H9 (cell line): ENCODE measurements at regions not wholly inside any gene's neighbourhood (a gene's known extent, or its start where the extent isn't known, plus 50 kb on each side); places are given as distances from the start of the nearest gene placed in this dataset.
A peak's percentile ranks its signal among the peaks of the same experiment; 100 is the strongest.
"Not testable (repeated sequence)": the region's sequence is repeated elsewhere in the genome, so short reads cannot be mapped to it uniquely, and the experiment has no call there.

Experiments used
- DNase-seq: peaks from one replicate; pipeline ENCODE4 v3.0.0-alpha.2; 2017
- H2AFZ ChIP-seq: one replicate; pipeline ENCODE4 v1.6.1; 2013; ENCODE audit warnings: mild to moderate bottlenecking, low read length, control low read depth, moderate library complexity
- H2AK5ac ChIP-seq: 2 replicates; pipeline ENCODE4 v1.6.1; 2013; ENCODE audit warnings: low read length, control low read depth, mixed read lengths; ENCODE audit not compliant: insufficient read length
- H2BK120ac ChIP-seq: one replicate; pipeline ENCODE4 v1.6.1; 2013; ENCODE audit warnings: low read depth, mild to moderate bottlenecking, low read length, control low read depth, inconsistent platforms; ENCODE audit not compliant: poor library complexity, severe bottlenecking
- H2BK12ac ChIP-seq: 2 replicates; pipeline ENCODE4 v1.6.1; 2013; ENCODE audit warnings: low read length, control low read depth, mixed read lengths, low read depth; ENCODE audit not compliant: insufficient read length
- H2BK15ac ChIP-seq: 2 replicates; pipeline ENCODE4 v1.6.1; 2013; ENCODE audit warnings: low read depth, low read length, control low read depth
- H2BK20ac ChIP-seq: one replicate; pipeline ENCODE4 v1.6.1; 2013; ENCODE audit warnings: low read depth, mild to moderate bottlenecking, low read length, control low read depth, inconsistent platforms; ENCODE audit not compliant: poor library complexity, severe bottlenecking
- H2BK5ac ChIP-seq: 2 replicates; pipeline ENCODE4 v1.6.1; 2013; ENCODE audit warnings: low read length, control low read depth, mixed read lengths; ENCODE audit not compliant: insufficient read length
- H3K14ac ChIP-seq: 2 replicates; pipeline ENCODE4 v1.6.1; 2013; ENCODE audit warnings: low read length, control low read depth; ENCODE audit not compliant: insufficient read depth
- H3K18ac ChIP-seq: 2 replicates; pipeline ENCODE4 v1.6.1; 2013; ENCODE audit warnings: low read depth, mild to moderate bottlenecking, mixed read lengths, low read length, control low read depth; ENCODE audit not compliant: insufficient read length
- H3K23ac ChIP-seq: 2 replicates; pipeline ENCODE4 v1.6.1; 2013; ENCODE audit warnings: low read length, control low read depth, mixed read lengths, low read depth; ENCODE audit not compliant: insufficient read length
- H3K23me2 ChIP-seq: 2 replicates; pipeline ENCODE4 v1.6.1; 2013; ENCODE audit warnings: low read depth, mild to moderate bottlenecking, mixed read lengths, low read length, control low read depth; ENCODE audit not compliant: insufficient read length, poor library complexity, severe bottlenecking
- H3K27ac ChIP-seq: 2 replicates; pipeline ENCODE4 v1.5.1; 2013; ENCODE audit warnings: low read length, control low read depth, mixed read lengths, low read depth; ENCODE audit not compliant: insufficient read length
- H3K27me3 ChIP-seq: 2 replicates; pipeline ENCODE4 v1.6.1; 2013; ENCODE audit warnings: low read length, control low read depth, inconsistent platforms; ENCODE audit not compliant: insufficient read depth
- H3K4ac ChIP-seq: 2 replicates; pipeline ENCODE4 v1.6.1; 2013; ENCODE audit warnings: low read depth, mild to moderate bottlenecking, control low read depth, inconsistent platforms, low read length, moderate library complexity
- H3K4me1 ChIP-seq: 2 replicates; pipeline ENCODE4 v1.6.1; 2013; ENCODE audit warnings: low read length, control low read depth, inconsistent platforms; ENCODE audit not compliant: insufficient read depth
- H3K4me2 ChIP-seq: 2 replicates; pipeline ENCODE4 v1.6.1; 2013; ENCODE audit warnings: low read length, control low read depth, mixed read lengths; ENCODE audit not compliant: insufficient read length, insufficient read depth
- H3K56ac ChIP-seq: 2 replicates; pipeline ENCODE4 v1.6.1; 2013; ENCODE audit warnings: low read depth, mild to moderate bottlenecking, mixed read lengths, low read length, control low read depth; ENCODE audit not compliant: insufficient read length
- H3K79me1 ChIP-seq: 2 replicates; pipeline ENCODE4 v1.6.1; 2013; ENCODE audit warnings: low read depth, mild to moderate bottlenecking, moderate library complexity, low read length, control low read depth, inconsistent platforms; ENCODE audit not compliant: insufficient read depth, poor library complexity, severe bottlenecking
- H3K79me2 ChIP-seq: 2 replicates; pipeline ENCODE4 v1.6.1; 2013; ENCODE audit warnings: low read length, control low read depth, inconsistent platforms; ENCODE audit not compliant: insufficient read depth
- H3K9ac ChIP-seq: 2 replicates; pipeline ENCODE4 v1.6.1; 2013; ENCODE audit warnings: low read length, control low read depth, mixed read lengths; ENCODE audit not compliant: insufficient read length; ENCODE audit errors: extremely low read depth
- H3K9me3 ChIP-seq: one replicate; pipeline ENCODE4 v1.6.1; 2013; ENCODE audit warnings: low read depth, low read length, inconsistent platforms; ENCODE audit not compliant: control insufficient read depth
- H3T11ph ChIP-seq: one replicate; pipeline ENCODE4 v1.6.1; 2013; ENCODE audit warnings: mild to moderate bottlenecking, low read length, control low read depth, inconsistent platforms
- H4K20me1 ChIP-seq: one replicate; pipeline ENCODE4 v1.6.1; 2013; ENCODE audit not compliant: control insufficient read depth, insufficient read length, insufficient read depth
- H4K5ac ChIP-seq: 2 replicates; pipeline ENCODE4 v1.6.1; 2013; ENCODE audit warnings: low read depth, mild to moderate bottlenecking, mixed read lengths, low read length, control low read depth; ENCODE audit not compliant: insufficient read length
- H4K8ac ChIP-seq: replicated peaks from 2 replicates; pipeline ENCODE4 v1.6.1; 2013; ENCODE audit warnings: low read length, control low read depth, mixed read lengths, low read depth; ENCODE audit not compliant: insufficient read length
- H4K91ac ChIP-seq: 2 replicates; pipeline ENCODE4 v1.6.1; 2013; ENCODE audit warnings: low read depth, mild to moderate bottlenecking, moderate library complexity, mixed read lengths, low read length, control low read depth; ENCODE audit not compliant: insufficient read length
- H3K27ac Mint-ChIP-seq, 3 experiments: 2 replicates in 2 of 3; 3 replicates in 1 of 3; pipeline ENCODE4 v1.8.0; 2020 to 2021; ENCODE audit warnings: mixed read lengths in 3 of 3, mild to moderate bottlenecking in 1 of 3, moderate library complexity in 1 of 3
- H3K27me3 Mint-ChIP-seq: 2 replicates; pipeline ENCODE4 v1.8.0; 2021; ENCODE audit warnings: low read depth, mild to moderate bottlenecking, moderate library complexity, mixed read lengths
- H3K36me3 Mint-ChIP-seq, 3 experiments: 2 replicates in 2 of 3; 3 replicates in 1 of 3; pipeline ENCODE4 v1.8.0; 2020 to 2021; ENCODE audit warnings: low read depth in 3 of 3, mixed read lengths in 3 of 3; ENCODE audit not compliant: insufficient read depth in 1 of 3
- H3K4me1 Mint-ChIP-seq, 2 experiments: 2 replicates each; pipeline ENCODE4 v1.8.0; 2020; ENCODE audit warnings: mixed read lengths in 2 of 2
- H3K4me3 Mint-ChIP-seq, 2 experiments: 2 replicates in 1 of 2; 3 replicates in 1 of 2; pipeline ENCODE4 v1.8.0; 2020 to 2021; ENCODE audit warnings: mild to moderate bottlenecking in 2 of 2, mixed read lengths in 2 of 2, moderate library complexity in 1 of 2
- H3K9me3 Mint-ChIP-seq, 2 experiments: 2 replicates in 1 of 2; 3 replicates in 1 of 2; pipeline ENCODE4 v1.8.0; 2020; ENCODE audit warnings: mild to moderate bottlenecking in 2 of 2, mixed read lengths in 2 of 2, moderate library complexity in 1 of 2
- WGBS: extraction: QIAGEN DNeasy Blood & Tissue Kit; methylation state at CpG from one replicate; pipeline ENCODE4 v1.1.7; 2013; ENCODE audit warnings: missing lambda C conversion rate, low lambda C conversion rate, mixed read lengths; ENCODE audit not compliant: insufficient read length; ENCODE audit errors: extremely low coverage; 5-methylcytosine and 5-hydroxymethylcytosine counted together
- TF ChIP-seq, protein P1 (sequence below): fragments of 200-600 bp; sonication (generic); conservative IDR thresholded peaks from 3 replicates; pipeline ENCODE4 v1.8.0; 2021; ENCODE audit warnings: antibody characterized with exemption, mild to moderate bottlenecking

DNA sequence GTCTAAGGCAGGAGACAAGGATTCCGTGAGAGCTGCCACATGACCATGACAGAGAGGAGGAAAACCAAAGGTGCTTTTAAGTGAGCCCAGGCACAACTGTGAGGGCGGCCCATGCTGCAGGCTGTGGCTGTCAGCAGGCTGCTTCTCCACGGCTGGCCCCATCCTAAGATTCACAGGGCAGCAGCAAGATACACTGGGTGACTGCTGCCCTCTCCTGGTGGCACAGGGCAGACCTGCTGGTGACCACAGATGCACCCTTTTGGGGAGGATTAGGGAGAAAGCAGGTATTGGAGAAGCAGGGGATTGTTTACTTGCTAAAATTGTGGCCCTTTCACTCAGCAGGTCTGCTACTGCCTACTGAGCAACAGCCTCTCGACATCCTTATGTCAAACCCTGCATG is 125.4 kb upstream of the ALDH3B2 start:
- H3K27ac ChIP-seq, H4K91ac ChIP-seq, H3K9me3 Mint-ChIP-seq, H3K18ac ChIP-seq, H3K79me1 ChIP-seq, H4K20me1 ChIP-seq, DNase-seq, H3K79me2 ChIP-seq, H3K27me3 ChIP-seq, H4K5ac ChIP-seq, H3K4me2 ChIP-seq, H3K14ac ChIP-seq, H3K9ac ChIP-seq, H2AK5ac ChIP-seq, H4K8ac ChIP-seq, H3K4ac ChIP-seq, H2AFZ ChIP-seq, H2BK20ac ChIP-seq, H2BK5ac ChIP-seq, H3K27me3 Mint-ChIP-seq, H3K23me2 ChIP-seq, H3K9me3 ChIP-seq, H2BK120ac ChIP-seq, H3K27ac Mint-ChIP-seq, H3K4me1 ChIP-seq, H3T11ph ChIP-seq, H3K56ac ChIP-seq, H2BK15ac ChIP-seq, H2BK12ac ChIP-seq, H3K36me3 Mint-ChIP-seq, H3K23ac ChIP-seq: not testable (repeated sequence)
- TF ChIP-seq, protein P1, sequence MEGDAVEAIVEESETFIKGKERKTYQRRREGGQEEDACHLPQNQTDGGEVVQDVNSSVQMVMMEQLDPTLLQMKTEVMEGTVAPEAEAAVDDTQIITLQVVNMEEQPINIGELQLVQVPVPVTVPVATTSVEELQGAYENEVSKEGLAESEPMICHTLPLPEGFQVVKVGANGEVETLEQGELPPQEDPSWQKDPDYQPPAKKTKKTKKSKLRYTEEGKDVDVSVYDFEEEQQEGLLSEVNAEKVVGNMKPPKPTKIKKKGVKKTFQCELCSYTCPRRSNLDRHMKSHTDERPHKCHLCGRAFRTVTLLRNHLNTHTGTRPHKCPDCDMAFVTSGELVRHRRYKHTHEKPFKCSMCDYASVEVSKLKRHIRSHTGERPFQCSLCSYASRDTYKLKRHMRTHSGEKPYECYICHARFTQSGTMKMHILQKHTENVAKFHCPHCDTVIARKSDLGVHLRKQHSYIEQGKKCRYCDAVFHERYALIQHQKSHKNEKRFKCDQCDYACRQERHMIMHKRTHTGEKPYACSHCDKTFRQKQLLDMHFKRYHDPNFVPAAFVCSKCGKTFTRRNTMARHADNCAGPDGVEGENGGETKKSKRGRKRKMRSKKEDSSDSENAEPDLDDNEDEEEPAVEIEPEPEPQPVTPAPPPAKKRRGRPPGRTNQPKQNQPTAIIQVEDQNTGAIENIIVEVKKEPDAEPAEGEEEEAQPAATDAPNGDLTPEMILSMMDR = peak; percentile 69
- peaks cover 20 to 25% of the 10 kb centered on the region in 2 experiments for H3K4me1 Mint-ChIP-seq
- no CpG with 5 or more reads among the region's 4 CpGs for WGBS
- peak overlapping the region in 1 of 2 experiments; percentile 47; a peak in 1 of 5 replicates for H3K4me3 Mint-ChIP-seq

DNA sequence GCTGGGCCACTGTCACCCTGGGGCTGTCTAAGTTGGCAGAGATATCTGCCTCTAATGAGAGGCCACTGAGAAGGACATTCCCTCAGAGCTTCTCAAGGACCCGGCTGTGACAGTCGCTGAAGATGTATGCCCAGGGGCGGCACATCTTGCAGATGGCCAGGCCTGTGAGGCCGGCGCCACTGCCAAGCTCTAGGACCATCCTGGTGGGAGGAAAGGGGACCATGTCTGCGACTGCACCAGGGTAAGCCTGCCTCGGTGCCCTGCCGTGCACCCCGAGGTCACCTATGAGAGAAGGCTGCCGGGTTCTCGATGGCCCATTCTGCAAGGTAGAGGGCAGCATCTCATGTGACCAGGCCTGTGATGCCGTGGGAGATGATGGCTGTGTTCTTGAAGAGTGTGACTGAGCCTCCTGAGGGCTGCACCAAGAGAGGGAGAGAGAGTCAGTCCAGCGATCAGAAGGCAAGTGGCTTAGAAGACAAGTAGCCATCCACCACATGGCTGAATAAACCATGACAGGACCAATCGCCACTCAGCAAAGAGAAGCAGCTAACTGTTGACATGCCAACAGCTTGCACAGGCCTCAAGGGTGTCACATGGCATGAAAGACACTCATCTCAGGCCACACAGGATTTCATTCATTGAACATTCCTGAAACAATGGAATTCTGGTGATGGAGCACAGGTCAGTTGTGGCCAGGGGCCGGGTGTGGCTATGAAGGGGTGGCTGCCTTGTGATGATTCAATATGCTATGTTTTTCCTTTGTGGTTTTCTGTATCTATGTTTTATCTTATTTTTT is 123.5 kb upstream of the ALDH3B2 start:
- not testable (repeated sequence) for H3K4me3 Mint-ChIP-seq, H3K4me2 ChIP-seq, H3K23ac ChIP-seq, H3K36me3 Mint-ChIP-seq, H4K8ac ChIP-seq, H3K9me3 ChIP-seq, H2BK12ac ChIP-seq, H3K79me1 ChIP-seq, H3K79me2 ChIP-seq, H4K91ac ChIP-seq, H3K27me3 ChIP-seq, H2AFZ ChIP-seq, H4K5ac ChIP-seq, H3K23me2 ChIP-seq, H3K18ac ChIP-seq, H2BK5ac ChIP-seq, H3K27me3 Mint-ChIP-seq, H3K9ac ChIP-seq, H3K27ac Mint-ChIP-seq, H4K20me1 ChIP-seq, H2AK5ac ChIP-seq, H3K9me3 Mint-ChIP-seq, H3K14ac ChIP-seq, H3K4ac ChIP-seq, H3K27ac ChIP-seq, H3K56ac ChIP-seq, H2BK20ac ChIP-seq, H2BK15ac ChIP-seq, H3K4me1 ChIP-seq, DNase-seq, H3T11ph ChIP-seq, H2BK120ac ChIP-seq
- no CpG with 5 or more reads among the region's 15 CpGs for WGBS
- H3K4me1 Mint-ChIP-seq = peaks cover 7 to 11% of the 10 kb centered on the region in 2 experiments
